H9 (cell line): ENCODE measurements at regions not wholly inside any gene's neighbourhood (a gene's known extent, or its start where the extent isn't known, plus 50 kb on each side); places are given as distances from the start of the nearest gene placed in this dataset.

Experiments used
- DNase-seq: peaks from one replicate; pipeline ENCODE4 v3.0.0-alpha.2; 2017
- H2AFZ ChIP-seq: one replicate; pipeline ENCODE4 v1.6.1; 2013; ENCODE audit warnings: mild to moderate bottlenecking, low read length, control low read depth, moderate library complexity
- H2AK5ac ChIP-seq: 2 replicates; pipeline ENCODE4 v1.6.1; 2013; ENCODE audit warnings: low read length, control low read depth, mixed read lengths; ENCODE audit not compliant: insufficient read length
- H2BK120ac ChIP-seq: one replicate; pipeline ENCODE4 v1.6.1; 2013; ENCODE audit warnings: low read depth, mild to moderate bottlenecking, low read length, control low read depth, inconsistent platforms; ENCODE audit not compliant: poor library complexity, severe bottlenecking
- H2BK12ac ChIP-seq: 2 replicates; pipeline ENCODE4 v1.6.1; 2013; ENCODE audit warnings: low read length, control low read depth, mixed read lengths, low read depth; ENCODE audit not compliant: insufficient read length
- H2BK15ac ChIP-seq: 2 replicates; pipeline ENCODE4 v1.6.1; 2013; ENCODE audit warnings: low read depth, low read length, control low read depth
- H2BK20ac ChIP-seq: one replicate; pipeline ENCODE4 v1.6.1; 2013; ENCODE audit warnings: low read depth, mild to moderate bottlenecking, low read length, control low read depth, inconsistent platforms; ENCODE audit not compliant: poor library complexity, severe bottlenecking
- H2BK5ac ChIP-seq: 2 replicates; pipeline ENCODE4 v1.6.1; 2013; ENCODE audit warnings: low read length, control low read depth, mixed read lengths; ENCODE audit not compliant: insufficient read length
- H3K14ac ChIP-seq: 2 replicates; pipeline ENCODE4 v1.6.1; 2013; ENCODE audit warnings: low read length, control low read depth; ENCODE audit not compliant: insufficient read depth
- H3K18ac ChIP-seq: 2 replicates; pipeline ENCODE4 v1.6.1; 2013; ENCODE audit warnings: low read depth, mild to moderate bottlenecking, mixed read lengths, low read length, control low read depth; ENCODE audit not compliant: insufficient read length
- H3K23ac ChIP-seq: 2 replicates; pipeline ENCODE4 v1.6.1; 2013; ENCODE audit warnings: low read length, control low read depth, mixed read lengths, low read depth; ENCODE audit not compliant: insufficient read length
- H3K23me2 ChIP-seq: 2 replicates; pipeline ENCODE4 v1.6.1; 2013; ENCODE audit warnings: low read depth, mild to moderate bottlenecking, mixed read lengths, low read length, control low read depth; ENCODE audit not compliant: insufficient read length, poor library complexity, severe bottlenecking
- H3K27ac ChIP-seq: 2 replicates; pipeline ENCODE4 v1.5.1; 2013; ENCODE audit warnings: low read length, control low read depth, mixed read lengths, low read depth; ENCODE audit not compliant: insufficient read length
- H3K27me3 ChIP-seq: 2 replicates; pipeline ENCODE4 v1.6.1; 2013; ENCODE audit warnings: low read length, control low read depth, inconsistent platforms; ENCODE audit not compliant: insufficient read depth
- H3K4ac ChIP-seq: 2 replicates; pipeline ENCODE4 v1.6.1; 2013; ENCODE audit warnings: low read depth, mild to moderate bottlenecking, control low read depth, inconsistent platforms, low read length, moderate library complexity
- H3K4me1 ChIP-seq: 2 replicates; pipeline ENCODE4 v1.6.1; 2013; ENCODE audit warnings: low read length, control low read depth, inconsistent platforms; ENCODE audit not compliant: insufficient read depth
- H3K4me2 ChIP-seq: 2 replicates; pipeline ENCODE4 v1.6.1; 2013; ENCODE audit warnings: low read length, control low read depth, mixed read lengths; ENCODE audit not compliant: insufficient read length, insufficient read depth
- H3K56ac ChIP-seq: 2 replicates; pipeline ENCODE4 v1.6.1; 2013; ENCODE audit warnings: low read depth, mild to moderate bottlenecking, mixed read lengths, low read length, control low read depth; ENCODE audit not compliant: insufficient read length
- H3K79me1 ChIP-seq: 2 replicates; pipeline ENCODE4 v1.6.1; 2013; ENCODE audit warnings: low read depth, mild to moderate bottlenecking, moderate library complexity, low read length, control low read depth, inconsistent platforms; ENCODE audit not compliant: insufficient read depth, poor library complexity, severe bottlenecking
- H3K79me2 ChIP-seq: 2 replicates; pipeline ENCODE4 v1.6.1; 2013; ENCODE audit warnings: low read length, control low read depth, inconsistent platforms; ENCODE audit not compliant: insufficient read depth
- H3K9ac ChIP-seq: 2 replicates; pipeline ENCODE4 v1.6.1; 2013; ENCODE audit warnings: low read length, control low read depth, mixed read lengths; ENCODE audit not compliant: insufficient read length; ENCODE audit errors: extremely low read depth
- H3K9me3 ChIP-seq: one replicate; pipeline ENCODE4 v1.6.1; 2013; ENCODE audit warnings: low read depth, low read length, inconsistent platforms; ENCODE audit not compliant: control insufficient read depth
- H3T11ph ChIP-seq: one replicate; pipeline ENCODE4 v1.6.1; 2013; ENCODE audit warnings: mild to moderate bottlenecking, low read length, control low read depth, inconsistent platforms
- H4K20me1 ChIP-seq: one replicate; pipeline ENCODE4 v1.6.1; 2013; ENCODE audit not compliant: control insufficient read depth, insufficient read length, insufficient read depth
- H4K5ac ChIP-seq: 2 replicates; pipeline ENCODE4 v1.6.1; 2013; ENCODE audit warnings: low read depth, mild to moderate bottlenecking, mixed read lengths, low read length, control low read depth; ENCODE audit not compliant: insufficient read length
- H4K8ac ChIP-seq: replicated peaks from 2 replicates; pipeline ENCODE4 v1.6.1; 2013; ENCODE audit warnings: low read length, control low read depth, mixed read lengths, low read depth; ENCODE audit not compliant: insufficient read length
- H4K91ac ChIP-seq: 2 replicates; pipeline ENCODE4 v1.6.1; 2013; ENCODE audit warnings: low read depth, mild to moderate bottlenecking, moderate library complexity, mixed read lengths, low read length, control low read depth; ENCODE audit not compliant: insufficient read length
- H3K27ac Mint-ChIP-seq, 3 experiments: 2 replicates in 2 of 3; 3 replicates in 1 of 3; pipeline ENCODE4 v1.8.0; 2020 to 2021; ENCODE audit warnings: mixed read lengths in 3 of 3, mild to moderate bottlenecking in 1 of 3, moderate library complexity in 1 of 3
- H3K27me3 Mint-ChIP-seq: 2 replicates; pipeline ENCODE4 v1.8.0; 2021; ENCODE audit warnings: low read depth, mild to moderate bottlenecking, moderate library complexity, mixed read lengths
- H3K36me3 Mint-ChIP-seq, 3 experiments: 2 replicates in 2 of 3; 3 replicates in 1 of 3; pipeline ENCODE4 v1.8.0; 2020 to 2021; ENCODE audit warnings: low read depth in 3 of 3, mixed read lengths in 3 of 3; ENCODE audit not compliant: insufficient read depth in 1 of 3
- H3K4me1 Mint-ChIP-seq, 2 experiments: 2 replicates each; pipeline ENCODE4 v1.8.0; 2020; ENCODE audit warnings: mixed read lengths in 2 of 2
- H3K4me3 Mint-ChIP-seq, 2 experiments: 2 replicates in 1 of 2; 3 replicates in 1 of 2; pipeline ENCODE4 v1.8.0; 2020 to 2021; ENCODE audit warnings: mild to moderate bottlenecking in 2 of 2, mixed read lengths in 2 of 2, moderate library complexity in 1 of 2
- H3K9me3 Mint-ChIP-seq, 2 experiments: 2 replicates in 1 of 2; 3 replicates in 1 of 2; pipeline ENCODE4 v1.8.0; 2020; ENCODE audit warnings: mild to moderate bottlenecking in 2 of 2, mixed read lengths in 2 of 2, moderate library complexity in 1 of 2
- WGBS: extraction: QIAGEN DNeasy Blood & Tissue Kit; methylation state at CpG from one replicate; pipeline ENCODE4 v1.1.7; 2013; ENCODE audit warnings: missing lambda C conversion rate, low lambda C conversion rate, mixed read lengths; ENCODE audit not compliant: insufficient read length; ENCODE audit errors: extremely low coverage; 5-methylcytosine and 5-hydroxymethylcytosine counted together
- TF ChIP-seq, protein P1 (sequence below): fragments of 200-600 bp; sonication (generic); conservative IDR thresholded peaks from 3 replicates; pipeline ENCODE4 v1.8.0; 2021; ENCODE audit warnings: antibody characterized with exemption, mild to moderate bottlenecking

DNA sequence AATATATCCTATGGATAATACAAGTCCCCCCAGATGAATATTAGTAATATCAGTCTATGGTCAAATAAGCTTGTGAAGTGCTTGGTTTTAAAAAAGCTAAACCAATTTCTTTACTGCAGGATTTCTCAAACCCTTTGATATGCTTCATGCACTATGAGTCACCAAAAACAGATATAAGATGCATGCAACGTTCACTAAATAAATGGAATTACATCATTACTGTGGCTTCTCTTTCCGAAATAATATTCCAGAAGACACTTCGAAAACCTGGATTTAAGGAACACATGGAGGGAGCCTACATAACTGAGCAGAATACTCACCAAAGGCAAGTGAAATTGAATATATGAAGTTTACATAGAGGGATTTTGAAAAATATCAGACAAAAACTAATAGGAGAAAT lies 126.3 kb upstream of the ABI3BP start:
- Mint-ChIP-seq H3K27ac (no peak overlapping the region), H3K4me3 (no peak overlapping the region), H3K4me1 (no peaks in the 10 kb centered on the region), H3K9me3 (no peaks in the 10 kb centered on the region; a peak in 1 of 5 replicates), H3K27me3 (no peaks in the 10 kb centered on the region), H3K36me3 (no peaks in the 10 kb centered on the region)
- Histone ChIP-seq H3K27ac (no peak overlapping the region), H3K4ac (no peak overlapping the region), H3K18ac (no peak overlapping the region), H2BK15ac (no peak overlapping the region), H3K23me2 (no peaks in the 10 kb centered on the region), H3K27me3 (no peaks in the 10 kb centered on the region), H3K4me1 (no peaks in the 10 kb centered on the region), H2BK120ac (no peak overlapping the region), H3K79me1 (no peaks in the 10 kb centered on the region), H2AFZ (no peak overlapping the region), H4K5ac (no peak overlapping the region), H3K79me2 (no peaks in the 10 kb centered on the region), H3T11ph (no peak overlapping the region), H2BK5ac (no peak overlapping the region), H4K91ac (no peak overlapping the region), H3K56ac (no peak overlapping the region), H4K20me1 (no peaks in the 10 kb centered on the region), H3K9ac (no peak overlapping the region), H3K14ac (no peak overlapping the region), H4K8ac (no peak overlapping the region), H3K23ac (no peak overlapping the region), H2BK12ac (no peak overlapping the region), H3K9me3 (no peaks in the 10 kb centered on the region), H3K4me2 (no peak overlapping the region), H2BK20ac (no peak overlapping the region), H2AK5ac (no peak overlapping the region)
- DNase-seq = no peak
- no CpG with 5 or more reads among the region's 3 CpGs for WGBS
- TF ChIP-seq, protein P1, sequence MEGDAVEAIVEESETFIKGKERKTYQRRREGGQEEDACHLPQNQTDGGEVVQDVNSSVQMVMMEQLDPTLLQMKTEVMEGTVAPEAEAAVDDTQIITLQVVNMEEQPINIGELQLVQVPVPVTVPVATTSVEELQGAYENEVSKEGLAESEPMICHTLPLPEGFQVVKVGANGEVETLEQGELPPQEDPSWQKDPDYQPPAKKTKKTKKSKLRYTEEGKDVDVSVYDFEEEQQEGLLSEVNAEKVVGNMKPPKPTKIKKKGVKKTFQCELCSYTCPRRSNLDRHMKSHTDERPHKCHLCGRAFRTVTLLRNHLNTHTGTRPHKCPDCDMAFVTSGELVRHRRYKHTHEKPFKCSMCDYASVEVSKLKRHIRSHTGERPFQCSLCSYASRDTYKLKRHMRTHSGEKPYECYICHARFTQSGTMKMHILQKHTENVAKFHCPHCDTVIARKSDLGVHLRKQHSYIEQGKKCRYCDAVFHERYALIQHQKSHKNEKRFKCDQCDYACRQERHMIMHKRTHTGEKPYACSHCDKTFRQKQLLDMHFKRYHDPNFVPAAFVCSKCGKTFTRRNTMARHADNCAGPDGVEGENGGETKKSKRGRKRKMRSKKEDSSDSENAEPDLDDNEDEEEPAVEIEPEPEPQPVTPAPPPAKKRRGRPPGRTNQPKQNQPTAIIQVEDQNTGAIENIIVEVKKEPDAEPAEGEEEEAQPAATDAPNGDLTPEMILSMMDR = no peak
